ENCODE measurements at regions not wholly inside any gene's neighbourhood (a gene's known extent, or its start where the extent isn't known, plus 50 kb on each side); places are given as distances from the start of the nearest gene placed in this dataset.
"Not testable (repeated sequence)": the region's sequence is repeated elsewhere in the genome, so short reads cannot be mapped to it uniquely, and the experiment has no call there.

DNA sequence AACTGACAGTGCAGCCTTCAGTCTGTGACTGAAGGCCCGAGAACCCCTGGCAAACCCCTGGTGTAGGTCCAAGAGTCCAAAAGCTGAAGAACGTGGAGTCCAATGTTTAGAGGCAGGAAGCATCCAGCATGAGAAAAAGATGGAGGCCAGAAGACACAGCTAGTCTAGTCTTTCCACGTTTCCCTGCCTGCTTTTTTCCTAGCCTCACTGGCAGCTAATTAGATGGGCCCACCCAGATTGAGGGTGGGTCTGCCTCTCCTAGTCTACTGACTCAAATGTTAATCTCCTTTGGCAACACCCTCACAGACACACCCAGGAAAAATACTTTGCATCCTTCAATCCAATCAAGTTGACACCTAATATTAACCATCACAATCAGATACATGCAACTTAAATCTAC, 87.8 kb downstream of the TENT5D start:
- H3K27me3 Mint-ChIP-seq, H3K27ac Mint-ChIP-seq, H3K4me1 Mint-ChIP-seq, H3K9me3 Mint-ChIP-seq, H3K4me3 Mint-ChIP-seq, DNase-seq, CTCF ChIA-PET, H3K36me3 Mint-ChIP-seq: not testable (repeated sequence)

DNA sequence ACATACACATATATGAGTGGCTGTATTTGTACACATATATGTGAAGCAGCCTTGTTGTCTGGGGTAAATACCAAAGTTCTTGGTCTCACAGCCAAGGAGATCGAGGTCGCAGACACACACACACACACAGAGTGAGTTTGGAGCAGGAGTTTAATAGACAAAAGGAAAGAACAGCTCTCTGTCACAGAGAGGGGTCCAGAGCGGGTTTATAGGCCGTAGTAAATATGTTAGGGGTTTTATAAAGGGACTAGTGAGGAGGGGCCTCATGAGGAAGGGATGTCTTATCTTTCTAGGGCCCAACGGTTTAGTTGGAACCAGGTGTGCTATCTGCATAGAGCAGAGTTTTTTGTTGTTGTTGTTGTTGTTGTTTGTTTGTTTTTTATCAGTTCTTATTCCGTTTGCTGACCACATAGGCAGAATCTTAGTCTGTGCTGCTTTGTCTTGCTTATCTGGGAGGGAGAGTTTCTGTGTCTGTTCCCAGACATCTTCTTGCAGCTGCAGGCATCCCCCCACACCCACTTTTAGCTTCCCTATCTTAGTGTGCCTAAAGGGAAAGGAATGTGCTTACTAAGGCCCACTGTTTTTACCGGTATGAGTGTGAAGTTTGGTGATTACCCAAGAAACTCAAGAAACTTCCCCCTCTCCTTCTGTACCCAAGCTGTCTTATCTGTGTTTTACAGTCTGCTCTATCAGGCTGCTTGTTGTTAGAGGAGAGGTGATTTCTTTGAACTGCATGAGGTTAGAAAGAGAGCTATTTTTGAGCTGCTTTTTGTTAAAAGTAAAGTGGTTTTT, 91.9 kb downstream of the TENT5D start:
- CTCF ChIA-PET = interaction anchor here (0.7 kb wide), 1 partner anchor 112 kb away, joined by 3 read pairs; no protein-coding TSS in a partner anchor
- Mint-ChIP-seq H3K27ac (no peak overlapping the region), H3K9me3 (no peaks in the 10 kb centered on the region), H3K27me3 (no peaks in the 10 kb centered on the region), H3K4me1 (no peaks in the 10 kb centered on the region), H3K4me3 (no peak overlapping the region), H3K36me3 (no peaks in the 10 kb centered on the region)
- no peak for DNase-seq

DNA sequence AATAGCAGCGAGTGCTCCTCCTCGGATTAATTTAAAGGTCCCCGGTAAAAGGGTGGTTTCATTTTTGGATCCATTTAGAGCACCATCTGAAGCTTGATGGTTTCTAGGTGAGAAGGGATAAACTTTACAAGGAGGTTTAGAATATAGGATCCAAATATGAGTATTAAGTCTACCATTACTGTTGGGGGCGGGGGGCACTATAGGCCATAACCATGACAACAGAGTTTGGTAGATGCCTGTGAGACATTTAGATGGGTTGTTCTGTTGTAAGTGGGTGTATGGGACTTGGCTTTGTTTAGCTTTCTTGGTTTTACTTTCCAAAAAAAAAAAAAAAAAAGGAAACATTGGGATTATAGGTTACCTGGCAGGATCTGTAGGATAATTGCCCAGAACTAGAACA, 92.7 kb downstream of the TENT5D start:
- Mint-ChIP-seq H3K4me3 (no peak overlapping the region), H3K27ac (no peak overlapping the region)
- CTCF ChIA-PET = no interaction called here

DNA sequence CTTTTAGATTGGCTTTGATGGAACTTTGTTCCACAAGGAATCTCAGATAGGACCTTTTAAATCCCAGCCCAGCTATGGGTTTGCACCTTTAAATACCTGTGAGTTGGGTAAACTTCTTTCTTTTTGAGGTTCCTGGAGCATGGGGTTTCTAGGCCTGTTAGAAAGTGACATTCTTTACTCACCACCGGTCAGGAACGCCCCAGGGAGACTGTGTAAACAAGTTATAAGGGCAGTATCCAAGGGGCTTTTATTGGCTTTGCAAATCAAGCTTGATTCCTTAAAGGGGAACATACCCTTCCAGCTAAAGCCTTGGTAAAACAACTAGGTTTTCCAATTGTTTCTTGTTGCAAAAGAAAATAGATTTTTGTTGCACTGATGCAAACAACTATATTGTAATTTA, 93.4 kb downstream of the TENT5D start:
- Mint-ChIP-seq H3K27ac (no peak overlapping the region), H3K27me3 (no peaks in the 10 kb centered on the region), H3K9me3 (no peaks in the 10 kb centered on the region), H3K4me3 (no peak overlapping the region), H3K4me1 (no peaks in the 10 kb centered on the region), H3K36me3 (no peaks in the 10 kb centered on the region)
- DNase-seq = no peak
- CTCF ChIA-PET = no interaction called here

More for the DNA sequence above, 92.7 kb downstream of the TENT5D start:
- H3K36me3 Mint-ChIP-seq = no peaks in the 10 kb centered on the region
- no peaks in the 10 kb centered on the region for H3K9me3 Mint-ChIP-seq
- H3K27me3 Mint-ChIP-seq = no peaks in the 10 kb centered on the region
- no peaks in the 10 kb centered on the region for H3K4me1 Mint-ChIP-seq
- no peak for DNase-seq

DNA sequence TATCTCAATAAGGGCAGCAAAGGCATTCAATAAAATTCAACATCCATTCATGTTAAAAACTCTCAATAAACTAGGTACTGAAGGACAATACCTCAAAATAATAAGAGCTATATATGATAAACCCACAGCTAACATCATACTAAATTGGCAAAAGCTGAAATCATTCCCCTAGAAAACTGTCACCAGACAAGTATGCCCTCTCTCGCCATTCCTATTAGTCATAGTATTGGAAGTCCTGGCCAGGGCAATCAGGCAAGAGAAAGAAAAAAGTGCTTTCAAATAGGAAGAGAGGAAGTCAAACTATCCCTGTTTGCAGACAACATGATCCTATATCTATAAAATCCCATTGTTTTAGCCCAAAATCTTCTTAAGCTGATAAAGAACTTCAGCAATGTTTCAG, 116.8 kb downstream of the TENT5D start:
- H3K27me3 Mint-ChIP-seq = no peaks in the 10 kb centered on the region
- CTCF ChIA-PET = no interaction called here
- no peak overlapping the region for H3K27ac Mint-ChIP-seq
- no peak for DNase-seq
- no peaks in the 10 kb centered on the region for H3K9me3 Mint-ChIP-seq
- no peak overlapping the region for H3K4me3 Mint-ChIP-seq
- H3K36me3 Mint-ChIP-seq = no peaks in the 10 kb centered on the region
- H3K4me1 Mint-ChIP-seq = no peaks in the 10 kb centered on the region

DNA sequence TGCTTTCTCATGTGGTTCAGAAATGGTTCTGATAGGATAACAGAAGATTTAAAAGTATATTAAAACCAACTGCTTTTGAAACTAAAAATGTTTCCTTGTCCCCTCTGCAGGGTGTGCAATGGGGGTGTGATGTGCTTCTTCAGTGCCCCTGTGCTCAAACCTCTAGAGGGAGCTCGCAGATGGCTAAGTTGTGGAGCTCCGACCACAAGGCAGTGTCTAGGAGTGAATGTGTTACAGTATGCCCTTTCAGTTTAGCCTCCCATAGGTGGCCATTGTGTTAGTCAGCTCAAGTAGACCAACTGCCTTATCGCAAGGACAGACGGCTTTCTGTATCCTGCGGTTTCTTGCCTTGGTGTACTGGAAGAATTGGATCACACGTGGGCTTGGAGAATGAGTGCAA, 130.5 kb downstream of the TENT5D start:
- H3K9me3 Mint-ChIP-seq = no peaks in the 10 kb centered on the region
- no peaks in the 10 kb centered on the region for H3K36me3 Mint-ChIP-seq
- DNase-seq = no peak
- CTCF ChIA-PET = no interaction called here
- no peak overlapping the region for H3K4me3 Mint-ChIP-seq
- H3K27ac Mint-ChIP-seq = no peak overlapping the region
- H3K27me3 Mint-ChIP-seq = no peaks in the 10 kb centered on the region
- H3K4me1 Mint-ChIP-seq = no peaks in the 10 kb centered on the region

DNA sequence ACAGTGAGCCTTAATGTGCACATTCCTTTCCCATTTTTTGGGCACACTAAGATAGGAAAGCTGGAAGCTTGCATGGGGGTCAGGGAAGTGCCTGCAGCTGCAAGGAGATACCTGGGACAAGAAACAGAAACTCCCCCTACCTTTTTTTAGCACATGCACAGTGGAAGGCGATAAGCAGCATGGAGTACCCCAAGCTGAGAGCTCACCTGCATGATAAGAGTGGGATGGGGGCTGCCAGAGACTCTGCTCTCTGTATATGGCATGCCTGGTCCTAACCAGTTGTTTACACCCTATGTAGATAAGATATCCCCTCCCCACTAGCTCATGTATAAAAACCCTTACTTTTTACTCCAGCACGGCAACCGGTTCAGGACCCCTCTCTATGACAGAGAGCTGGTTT, 135.9 kb downstream of the TENT5D start:
- H3K36me3 Mint-ChIP-seq = no peaks in the 10 kb centered on the region
- CTCF ChIA-PET = no interaction called here
- no peak for DNase-seq
- no peaks in the 10 kb centered on the region for H3K4me1 Mint-ChIP-seq
- no peaks in the 10 kb centered on the region for H3K9me3 Mint-ChIP-seq
- H3K27me3 Mint-ChIP-seq = no peaks in the 10 kb centered on the region
- H3K4me3 Mint-ChIP-seq = no peak overlapping the region
- H3K27ac Mint-ChIP-seq = no peak overlapping the region

DNA sequence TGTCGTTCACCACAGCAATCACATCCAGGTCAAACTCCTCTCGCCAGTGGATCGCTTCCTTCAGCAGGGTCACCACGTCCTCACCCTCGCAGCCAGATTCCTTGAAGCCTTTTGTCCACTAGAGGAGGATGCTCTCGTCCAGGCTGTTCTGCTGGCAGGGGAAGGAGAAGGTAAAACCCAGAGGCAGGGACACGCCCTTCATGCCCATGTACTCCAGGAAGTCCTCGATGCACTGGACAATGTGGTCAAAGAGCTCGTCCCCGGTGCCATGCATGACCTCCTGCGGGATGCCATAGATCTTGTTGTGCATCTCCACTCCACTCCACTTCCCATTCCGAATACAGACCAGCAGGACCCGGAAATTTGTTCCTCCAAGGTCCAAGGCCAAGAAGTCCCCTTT, 152.4 kb downstream of the TENT5D start:
- Mint-ChIP-seq H3K36me3 (no peaks in the 10 kb centered on the region), H3K27me3 (no peaks in the 10 kb centered on the region), H3K9me3 (peaks cover 7% of the 10 kb centered on the region), H3K4me3 (no peak overlapping the region), H3K27ac (no peak overlapping the region), H3K4me1 (no peaks in the 10 kb centered on the region)
- CTCF ChIA-PET = no interaction called here
- no peak for DNase-seq

DNA sequence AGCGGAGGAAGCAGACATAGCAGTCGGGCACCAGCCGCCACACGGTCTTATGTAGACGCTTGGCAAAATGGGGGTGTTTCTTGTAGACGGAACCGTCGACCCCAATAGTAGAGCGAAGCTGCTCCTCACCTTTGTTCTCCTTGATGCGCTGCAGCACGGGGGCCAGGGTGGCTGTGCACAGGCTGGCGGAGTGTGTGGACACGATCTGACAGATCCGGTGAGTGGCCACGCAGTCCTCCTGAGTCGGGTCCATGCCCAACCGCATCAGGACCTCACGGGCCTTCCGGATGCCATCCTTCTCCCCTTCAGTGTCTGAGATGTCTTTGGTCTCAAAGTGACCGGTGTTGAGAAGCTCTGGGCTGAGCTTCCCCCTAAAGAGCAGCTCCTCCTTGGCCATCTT, 153.0 kb downstream of the TENT5D start:
- CTCF ChIA-PET = no interaction called here
- peaks cover 7% of the 10 kb centered on the region for H3K9me3 Mint-ChIP-seq

DNA sequence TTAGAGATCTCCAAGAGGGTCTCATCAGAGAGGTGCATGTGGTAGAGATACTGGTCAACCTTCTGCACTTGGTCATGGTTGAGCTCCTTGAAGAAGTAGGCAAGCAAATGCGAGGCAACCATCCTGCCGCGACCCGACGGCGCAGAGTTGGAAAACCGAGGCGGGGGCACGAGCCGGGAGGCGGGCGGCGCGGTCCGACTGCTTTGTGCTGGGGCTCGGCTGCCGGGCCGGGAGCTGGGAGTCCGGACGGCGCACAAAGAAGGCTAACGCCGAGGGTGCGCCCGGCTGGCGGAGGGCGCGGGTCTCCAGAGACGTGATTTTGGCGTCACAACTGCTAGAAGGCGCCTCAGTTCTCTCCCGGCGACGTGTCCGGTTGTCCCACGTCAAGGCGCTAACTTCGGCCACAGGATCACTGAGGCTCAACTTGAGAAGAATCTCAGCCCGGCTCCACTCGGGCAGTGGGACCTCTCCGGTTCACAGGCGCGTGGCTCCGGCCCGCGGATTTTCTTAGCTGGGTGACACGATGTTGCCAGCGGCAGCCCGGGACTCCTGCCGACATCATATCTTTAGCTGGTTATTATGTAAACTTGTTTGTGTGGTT, 154.3 kb downstream of the TENT5D start:
- H3K36me3 Mint-ChIP-seq, H3K4me3 Mint-ChIP-seq, H3K27me3 Mint-ChIP-seq, H3K27ac Mint-ChIP-seq, CTCF ChIA-PET, H3K4me1 Mint-ChIP-seq, DNase-seq, H3K9me3 Mint-ChIP-seq: not testable (repeated sequence)

More for the DNA sequence above, 153.0 kb downstream of the TENT5D start:
- H3K4me3 Mint-ChIP-seq = no peak overlapping the region
- no peaks in the 10 kb centered on the region for H3K27me3 Mint-ChIP-seq
- no peaks in the 10 kb centered on the region for H3K36me3 Mint-ChIP-seq
- H3K27ac Mint-ChIP-seq = no peak overlapping the region
- no peak for DNase-seq
- no peaks in the 10 kb centered on the region for H3K4me1 Mint-ChIP-seq

DNA sequence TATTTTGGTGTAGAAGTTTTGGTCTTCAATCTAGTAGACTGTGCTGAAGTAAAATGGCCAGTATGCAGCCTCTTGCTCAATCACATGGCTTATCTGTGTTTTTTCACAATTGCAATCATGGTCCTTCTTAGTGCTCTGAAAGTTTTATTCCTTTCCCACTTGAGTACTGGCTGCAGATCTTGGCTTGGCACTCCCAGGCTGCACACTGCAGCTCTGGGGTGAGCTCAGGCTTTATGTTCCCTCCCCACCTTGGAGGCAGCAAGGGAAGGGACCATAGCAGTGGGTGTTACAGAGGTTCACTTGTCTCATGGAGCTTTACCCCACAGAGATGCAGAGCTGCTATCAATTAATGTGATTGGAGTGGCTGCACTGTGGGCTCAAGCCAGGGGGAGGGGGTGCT, 156.0 kb downstream of the TENT5D start:
- no peak overlapping the region for H3K4me3 Mint-ChIP-seq
- CTCF ChIA-PET = no interaction called here
- no peaks in the 10 kb centered on the region for H3K27me3 Mint-ChIP-seq
- no peaks in the 10 kb centered on the region for H3K36me3 Mint-ChIP-seq
- peaks cover 7% of the 10 kb centered on the region for H3K9me3 Mint-ChIP-seq
- no peak for DNase-seq
- no peaks in the 10 kb centered on the region for H3K4me1 Mint-ChIP-seq
- H3K27ac Mint-ChIP-seq = no peak overlapping the region

DNA sequence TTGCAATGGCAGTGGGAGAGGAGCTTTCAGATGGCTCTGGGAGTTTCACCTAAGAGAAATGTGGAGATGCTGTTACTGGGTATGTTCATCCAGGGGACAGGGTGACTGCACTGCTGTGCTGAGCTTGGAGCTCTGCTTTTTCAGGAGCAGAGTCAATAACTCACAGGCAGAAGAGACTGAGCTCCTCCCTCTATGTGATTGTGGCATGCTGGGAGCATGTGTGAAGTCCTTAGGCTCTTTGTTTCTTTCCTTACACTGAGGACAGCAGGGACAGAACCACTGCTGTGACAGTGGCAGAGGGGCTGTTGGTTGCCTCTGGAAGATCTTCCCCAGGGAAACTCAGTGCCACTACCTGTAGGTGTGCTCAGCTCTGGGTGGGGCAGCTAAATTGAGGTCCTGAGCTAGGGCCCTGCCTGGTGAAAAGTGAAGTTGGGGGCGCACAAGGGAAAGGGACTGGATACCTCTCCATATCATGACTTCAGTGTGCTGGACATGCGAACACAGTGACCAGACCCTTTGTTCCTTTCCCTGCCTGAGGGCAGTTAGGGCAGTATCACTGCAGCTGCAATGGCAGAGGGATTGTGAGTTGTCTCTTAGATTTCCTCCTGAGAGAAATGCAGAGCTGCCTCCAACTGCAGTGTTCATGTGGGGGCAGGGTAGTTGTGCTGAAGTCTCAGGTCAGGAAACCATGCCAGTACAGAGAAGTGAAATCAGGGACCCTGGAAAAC, 156.7 kb downstream of the TENT5D start:
- H3K9me3 Mint-ChIP-seq = peaks cover 7% of the 10 kb centered on the region

DNA sequence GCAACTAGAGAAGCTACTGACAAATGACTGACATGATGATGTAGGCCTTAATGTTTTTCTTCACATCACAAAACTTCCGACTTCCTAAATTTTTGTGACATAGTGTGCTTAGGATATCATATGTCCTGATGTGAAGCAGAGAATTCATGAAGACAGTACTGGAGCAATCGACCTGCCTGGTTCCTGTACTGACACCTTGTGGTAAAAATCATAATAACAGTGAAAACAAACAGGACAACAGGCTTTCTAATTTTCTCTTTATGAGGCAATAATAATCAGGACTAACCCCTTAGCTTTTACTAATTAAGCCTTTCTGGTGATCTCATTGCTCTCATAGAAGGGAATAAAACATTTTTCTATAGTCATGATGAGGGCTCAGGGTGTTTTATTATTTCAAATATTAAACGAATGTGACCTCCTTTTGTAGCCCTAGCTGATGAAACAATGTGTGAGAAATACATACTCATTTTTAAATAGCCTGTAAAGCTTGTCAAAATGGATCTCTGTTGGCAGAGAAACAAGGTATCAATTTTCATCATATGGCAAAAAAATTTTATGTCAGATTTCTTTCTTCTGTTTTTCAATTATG, 158.4 kb downstream of the TENT5D start:
- no peak overlapping the region for H3K4me3 Mint-ChIP-seq
- peaks cover 2% of the 10 kb centered on the region for H3K9me3 Mint-ChIP-seq
- no peaks in the 10 kb centered on the region for H3K4me1 Mint-ChIP-seq
- no peak for DNase-seq
- no peaks in the 10 kb centered on the region for H3K36me3 Mint-ChIP-seq
- no peaks in the 10 kb centered on the region for H3K27me3 Mint-ChIP-seq
- H3K27ac Mint-ChIP-seq = no peak overlapping the region
- CTCF ChIA-PET = no interaction called here

More for the DNA sequence above, 156.7 kb downstream of the TENT5D start:
- H3K27ac Mint-ChIP-seq = no peak overlapping the region
- CTCF ChIA-PET = no interaction called here
- H3K36me3 Mint-ChIP-seq = no peaks in the 10 kb centered on the region
- H3K4me1 Mint-ChIP-seq = no peaks in the 10 kb centered on the region
- H3K27me3 Mint-ChIP-seq = no peaks in the 10 kb centered on the region
- DNase-seq = no peak
- no peak overlapping the region for H3K4me3 Mint-ChIP-seq

DNA sequence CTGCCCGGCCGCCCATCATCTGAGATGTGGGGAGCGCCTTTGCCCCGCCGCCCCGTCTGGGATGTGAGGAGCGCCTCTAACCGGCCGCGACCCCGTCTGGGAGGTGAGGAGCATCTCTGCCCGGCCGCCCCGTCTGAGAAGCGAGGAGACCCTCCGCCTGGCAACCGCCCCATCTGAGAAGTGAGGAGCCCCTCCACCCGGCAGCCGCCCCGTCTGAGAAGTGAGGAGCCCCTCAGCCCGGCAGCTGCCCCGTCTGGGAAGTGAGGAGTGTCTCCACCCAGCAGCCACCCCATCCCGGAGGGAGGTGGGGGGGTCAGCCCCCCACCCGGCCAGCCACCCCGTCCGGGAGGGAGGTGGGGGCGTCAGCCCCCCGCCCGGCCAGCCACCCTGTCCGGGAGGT, 170.7 kb downstream of the TENT5D start:
- H3K4me1 Mint-ChIP-seq, H3K27me3 Mint-ChIP-seq, H3K4me3 Mint-ChIP-seq, DNase-seq, CTCF ChIA-PET, H3K36me3 Mint-ChIP-seq, H3K27ac Mint-ChIP-seq: not testable (repeated sequence)
- H3K9me3 Mint-ChIP-seq = peaks cover 11% of the 10 kb centered on the region

All from activated naive CD4-positive, alpha-beta T cell treated with anti-CD3 and anti-CD28 coated beads, Interleukin-2, amount 10 ng/mL, durations not matched to agents 7 days and 5 days (primary cell).